H9 (cell line): ENCODE measurements at regions not wholly inside any gene's neighbourhood (a gene's known extent, or its start where the extent isn't known, plus 50 kb on each side); places are given as distances from the start of the nearest gene placed in this dataset.

Source experiments
- DNase-seq: peaks from one replicate; pipeline ENCODE4 v3.0.0-alpha.2; 2017
- H2AFZ ChIP-seq: one replicate; pipeline ENCODE4 v1.6.1; 2013; ENCODE audit warnings: mild to moderate bottlenecking, low read length, control low read depth, moderate library complexity
- H2AK5ac ChIP-seq: 2 replicates; pipeline ENCODE4 v1.6.1; 2013; ENCODE audit warnings: low read length, control low read depth, mixed read lengths; ENCODE audit not compliant: insufficient read length
- H2BK120ac ChIP-seq: one replicate; pipeline ENCODE4 v1.6.1; 2013; ENCODE audit warnings: low read depth, mild to moderate bottlenecking, low read length, control low read depth, inconsistent platforms; ENCODE audit not compliant: poor library complexity, severe bottlenecking
- H2BK12ac ChIP-seq: 2 replicates; pipeline ENCODE4 v1.6.1; 2013; ENCODE audit warnings: low read length, control low read depth, mixed read lengths, low read depth; ENCODE audit not compliant: insufficient read length
- H2BK15ac ChIP-seq: 2 replicates; pipeline ENCODE4 v1.6.1; 2013; ENCODE audit warnings: low read depth, low read length, control low read depth
- H2BK20ac ChIP-seq: one replicate; pipeline ENCODE4 v1.6.1; 2013; ENCODE audit warnings: low read depth, mild to moderate bottlenecking, low read length, control low read depth, inconsistent platforms; ENCODE audit not compliant: poor library complexity, severe bottlenecking
- H2BK5ac ChIP-seq: 2 replicates; pipeline ENCODE4 v1.6.1; 2013; ENCODE audit warnings: low read length, control low read depth, mixed read lengths; ENCODE audit not compliant: insufficient read length
- H3K14ac ChIP-seq: 2 replicates; pipeline ENCODE4 v1.6.1; 2013; ENCODE audit warnings: low read length, control low read depth; ENCODE audit not compliant: insufficient read depth
- H3K18ac ChIP-seq: 2 replicates; pipeline ENCODE4 v1.6.1; 2013; ENCODE audit warnings: low read depth, mild to moderate bottlenecking, mixed read lengths, low read length, control low read depth; ENCODE audit not compliant: insufficient read length
- H3K23ac ChIP-seq: 2 replicates; pipeline ENCODE4 v1.6.1; 2013; ENCODE audit warnings: low read length, control low read depth, mixed read lengths, low read depth; ENCODE audit not compliant: insufficient read length
- H3K23me2 ChIP-seq: 2 replicates; pipeline ENCODE4 v1.6.1; 2013; ENCODE audit warnings: low read depth, mild to moderate bottlenecking, mixed read lengths, low read length, control low read depth; ENCODE audit not compliant: insufficient read length, poor library complexity, severe bottlenecking
- H3K27ac ChIP-seq: 2 replicates; pipeline ENCODE4 v1.5.1; 2013; ENCODE audit warnings: low read length, control low read depth, mixed read lengths, low read depth; ENCODE audit not compliant: insufficient read length
- H3K27me3 ChIP-seq: 2 replicates; pipeline ENCODE4 v1.6.1; 2013; ENCODE audit warnings: low read length, control low read depth, inconsistent platforms; ENCODE audit not compliant: insufficient read depth
- H3K4ac ChIP-seq: 2 replicates; pipeline ENCODE4 v1.6.1; 2013; ENCODE audit warnings: low read depth, mild to moderate bottlenecking, control low read depth, inconsistent platforms, low read length, moderate library complexity
- H3K4me1 ChIP-seq: 2 replicates; pipeline ENCODE4 v1.6.1; 2013; ENCODE audit warnings: low read length, control low read depth, inconsistent platforms; ENCODE audit not compliant: insufficient read depth
- H3K4me2 ChIP-seq: 2 replicates; pipeline ENCODE4 v1.6.1; 2013; ENCODE audit warnings: low read length, control low read depth, mixed read lengths; ENCODE audit not compliant: insufficient read length, insufficient read depth
- H3K56ac ChIP-seq: 2 replicates; pipeline ENCODE4 v1.6.1; 2013; ENCODE audit warnings: low read depth, mild to moderate bottlenecking, mixed read lengths, low read length, control low read depth; ENCODE audit not compliant: insufficient read length
- H3K79me1 ChIP-seq: 2 replicates; pipeline ENCODE4 v1.6.1; 2013; ENCODE audit warnings: low read depth, mild to moderate bottlenecking, moderate library complexity, low read length, control low read depth, inconsistent platforms; ENCODE audit not compliant: insufficient read depth, poor library complexity, severe bottlenecking
- H3K79me2 ChIP-seq: 2 replicates; pipeline ENCODE4 v1.6.1; 2013; ENCODE audit warnings: low read length, control low read depth, inconsistent platforms; ENCODE audit not compliant: insufficient read depth
- H3K9ac ChIP-seq: 2 replicates; pipeline ENCODE4 v1.6.1; 2013; ENCODE audit warnings: low read length, control low read depth, mixed read lengths; ENCODE audit not compliant: insufficient read length; ENCODE audit errors: extremely low read depth
- H3K9me3 ChIP-seq: one replicate; pipeline ENCODE4 v1.6.1; 2013; ENCODE audit warnings: low read depth, low read length, inconsistent platforms; ENCODE audit not compliant: control insufficient read depth
- H3T11ph ChIP-seq: one replicate; pipeline ENCODE4 v1.6.1; 2013; ENCODE audit warnings: mild to moderate bottlenecking, low read length, control low read depth, inconsistent platforms
- H4K20me1 ChIP-seq: one replicate; pipeline ENCODE4 v1.6.1; 2013; ENCODE audit not compliant: control insufficient read depth, insufficient read length, insufficient read depth
- H4K5ac ChIP-seq: 2 replicates; pipeline ENCODE4 v1.6.1; 2013; ENCODE audit warnings: low read depth, mild to moderate bottlenecking, mixed read lengths, low read length, control low read depth; ENCODE audit not compliant: insufficient read length
- H4K8ac ChIP-seq: replicated peaks from 2 replicates; pipeline ENCODE4 v1.6.1; 2013; ENCODE audit warnings: low read length, control low read depth, mixed read lengths, low read depth; ENCODE audit not compliant: insufficient read length
- H4K91ac ChIP-seq: 2 replicates; pipeline ENCODE4 v1.6.1; 2013; ENCODE audit warnings: low read depth, mild to moderate bottlenecking, moderate library complexity, mixed read lengths, low read length, control low read depth; ENCODE audit not compliant: insufficient read length
- H3K27ac Mint-ChIP-seq, 3 experiments: 2 replicates in 2 of 3; 3 replicates in 1 of 3; pipeline ENCODE4 v1.8.0; 2020 to 2021; ENCODE audit warnings: mixed read lengths in 3 of 3, mild to moderate bottlenecking in 1 of 3, moderate library complexity in 1 of 3
- H3K27me3 Mint-ChIP-seq: 2 replicates; pipeline ENCODE4 v1.8.0; 2021; ENCODE audit warnings: low read depth, mild to moderate bottlenecking, moderate library complexity, mixed read lengths
- H3K36me3 Mint-ChIP-seq, 3 experiments: 2 replicates in 2 of 3; 3 replicates in 1 of 3; pipeline ENCODE4 v1.8.0; 2020 to 2021; ENCODE audit warnings: low read depth in 3 of 3, mixed read lengths in 3 of 3; ENCODE audit not compliant: insufficient read depth in 1 of 3
- H3K4me1 Mint-ChIP-seq, 2 experiments: 2 replicates each; pipeline ENCODE4 v1.8.0; 2020; ENCODE audit warnings: mixed read lengths in 2 of 2
- H3K4me3 Mint-ChIP-seq, 2 experiments: 2 replicates in 1 of 2; 3 replicates in 1 of 2; pipeline ENCODE4 v1.8.0; 2020 to 2021; ENCODE audit warnings: mild to moderate bottlenecking in 2 of 2, mixed read lengths in 2 of 2, moderate library complexity in 1 of 2
- H3K9me3 Mint-ChIP-seq, 2 experiments: 2 replicates in 1 of 2; 3 replicates in 1 of 2; pipeline ENCODE4 v1.8.0; 2020; ENCODE audit warnings: mild to moderate bottlenecking in 2 of 2, mixed read lengths in 2 of 2, moderate library complexity in 1 of 2
- WGBS: extraction: QIAGEN DNeasy Blood & Tissue Kit; methylation state at CpG from one replicate; pipeline ENCODE4 v1.1.7; 2013; ENCODE audit warnings: missing lambda C conversion rate, low lambda C conversion rate, mixed read lengths; ENCODE audit not compliant: insufficient read length; ENCODE audit errors: extremely low coverage; 5-methylcytosine and 5-hydroxymethylcytosine counted together
- TF ChIP-seq, protein P1 (sequence below): fragments of 200-600 bp; sonication (generic); conservative IDR thresholded peaks from 3 replicates; pipeline ENCODE4 v1.8.0; 2021; ENCODE audit warnings: antibody characterized with exemption, mild to moderate bottlenecking

DNA sequence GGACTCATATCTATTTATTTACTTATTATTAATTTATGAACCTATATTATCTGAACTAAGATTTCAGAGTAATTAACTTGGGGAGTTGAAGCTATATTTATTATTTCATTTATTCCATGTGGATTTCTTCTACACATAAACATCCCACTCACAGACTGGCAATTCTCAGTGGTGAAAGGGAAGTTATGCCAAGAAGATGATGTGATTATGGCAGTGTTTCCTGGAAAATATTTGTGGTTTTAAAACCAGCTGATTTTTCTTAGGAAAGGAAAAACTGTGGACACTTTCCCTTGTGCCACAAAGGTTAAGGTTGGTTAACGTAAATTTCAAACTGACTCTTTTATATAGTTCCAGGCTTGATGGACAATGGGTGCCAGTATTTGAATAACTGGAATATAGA, 513.1 kb downstream of the SLITRK6 start:
- no peaks in the 10 kb centered on the region for H4K20me1 ChIP-seq
- H3K18ac ChIP-seq = no peak overlapping the region
- H3K14ac ChIP-seq = no peak overlapping the region
- H4K91ac ChIP-seq = no peak overlapping the region
- H3K56ac ChIP-seq = no peak overlapping the region
- H2BK20ac ChIP-seq = no peak overlapping the region
- H3K9ac ChIP-seq = no peak overlapping the region
- H3K27ac Mint-ChIP-seq = no peak overlapping the region
- no peak overlapping the region for H2BK120ac ChIP-seq
- no peak overlapping the region for H3K4ac ChIP-seq
- H2AFZ ChIP-seq = no peak overlapping the region
- no peak overlapping the region for H4K5ac ChIP-seq
- no peak overlapping the region for H3K4me2 ChIP-seq
- peaks cover 11 to 19% of the 10 kb centered on the region in 2 experiments for H3K4me1 Mint-ChIP-seq
- no peaks in the 10 kb centered on the region for H3K9me3 Mint-ChIP-seq
- no peak overlapping the region for H2BK15ac ChIP-seq
- TF ChIP-seq, protein P1, sequence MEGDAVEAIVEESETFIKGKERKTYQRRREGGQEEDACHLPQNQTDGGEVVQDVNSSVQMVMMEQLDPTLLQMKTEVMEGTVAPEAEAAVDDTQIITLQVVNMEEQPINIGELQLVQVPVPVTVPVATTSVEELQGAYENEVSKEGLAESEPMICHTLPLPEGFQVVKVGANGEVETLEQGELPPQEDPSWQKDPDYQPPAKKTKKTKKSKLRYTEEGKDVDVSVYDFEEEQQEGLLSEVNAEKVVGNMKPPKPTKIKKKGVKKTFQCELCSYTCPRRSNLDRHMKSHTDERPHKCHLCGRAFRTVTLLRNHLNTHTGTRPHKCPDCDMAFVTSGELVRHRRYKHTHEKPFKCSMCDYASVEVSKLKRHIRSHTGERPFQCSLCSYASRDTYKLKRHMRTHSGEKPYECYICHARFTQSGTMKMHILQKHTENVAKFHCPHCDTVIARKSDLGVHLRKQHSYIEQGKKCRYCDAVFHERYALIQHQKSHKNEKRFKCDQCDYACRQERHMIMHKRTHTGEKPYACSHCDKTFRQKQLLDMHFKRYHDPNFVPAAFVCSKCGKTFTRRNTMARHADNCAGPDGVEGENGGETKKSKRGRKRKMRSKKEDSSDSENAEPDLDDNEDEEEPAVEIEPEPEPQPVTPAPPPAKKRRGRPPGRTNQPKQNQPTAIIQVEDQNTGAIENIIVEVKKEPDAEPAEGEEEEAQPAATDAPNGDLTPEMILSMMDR = no peak
- no peaks in the 10 kb centered on the region for H3K79me1 ChIP-seq
- H2BK12ac ChIP-seq = no peak overlapping the region
- no peaks in the 10 kb centered on the region; the same call in 1 of the 2 replicates for H3K4me1 ChIP-seq
- H3K27me3 ChIP-seq = no peaks in the 10 kb centered on the region
- no peak overlapping the region for H3K27ac ChIP-seq
- no peak for DNase-seq
- H3K36me3 Mint-ChIP-seq = no peaks in the 10 kb centered on the region
- no peaks in the 10 kb centered on the region for H3K27me3 Mint-ChIP-seq
- H3K9me3 ChIP-seq = no peaks in the 10 kb centered on the region
- H2AK5ac ChIP-seq = no peak overlapping the region
- no peak overlapping the region for H3T11ph ChIP-seq
- no peak overlapping the region for H4K8ac ChIP-seq
- no peak overlapping the region for H3K4me3 Mint-ChIP-seq
- H3K23ac ChIP-seq = no peak overlapping the region
- H2BK5ac ChIP-seq = no peak overlapping the region
- H3K79me2 ChIP-seq = no peaks in the 10 kb centered on the region
- no peaks in the 10 kb centered on the region for H3K23me2 ChIP-seq
- no CpG with 5 or more reads among the region's 1 CpG for WGBS
